Mesenteric fat pad (tissue), 1 donor: ENCODE measurements at regions not wholly inside any gene's neighbourhood (a gene's known extent, or its start where the extent isn't known, plus 50 kb on each side); places are given as distances from the start of the nearest gene placed in this dataset.

Experiments
- DNase-seq: peaks from one replicate; pipeline ENCODE4 v3.0.0-alpha.2; 2020; ENCODE audit warnings: low spot score
- donor health status: DM: yes; HTN: yes; CAD: no.

DNA sequence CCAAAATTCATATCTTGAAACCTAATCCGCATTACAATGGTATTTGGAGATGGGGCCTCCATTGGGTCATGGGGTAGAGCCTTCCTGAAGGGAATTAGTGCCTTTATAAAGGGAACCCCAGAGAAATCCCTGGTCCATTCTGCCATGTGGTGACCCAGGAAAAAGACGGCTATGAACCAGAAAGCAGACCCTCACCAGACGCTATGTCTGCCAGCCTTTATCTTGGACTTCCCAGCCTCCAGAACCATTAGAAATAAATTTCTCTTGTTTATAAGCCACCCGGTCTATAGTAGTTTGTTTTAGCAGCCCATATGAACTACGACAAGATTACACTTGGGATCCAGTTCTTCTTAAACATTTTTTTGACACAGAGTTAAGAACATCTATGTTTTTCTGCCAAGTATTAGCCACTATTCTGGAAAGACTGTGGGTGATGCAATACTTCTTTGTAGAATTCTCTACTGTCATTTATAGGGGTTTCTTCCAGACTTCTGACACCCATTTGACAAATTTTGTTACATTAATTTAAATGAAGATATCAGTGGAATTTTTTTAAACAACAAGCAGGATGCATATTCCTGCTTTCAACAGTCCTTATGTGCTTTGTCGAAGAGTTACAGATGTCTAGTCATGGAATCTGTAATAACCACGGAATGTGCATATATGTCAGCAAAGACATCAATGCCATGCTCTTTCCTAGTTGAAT, 572.4 kb downstream of the NR2F1-AS1 start:
- no peak for DNase-seq

GRCh38 chr5:93006915-93007314, 574.1 kb downstream of the NR2F1-AS1 start:
- no peak for DNase-seq

DNA sequence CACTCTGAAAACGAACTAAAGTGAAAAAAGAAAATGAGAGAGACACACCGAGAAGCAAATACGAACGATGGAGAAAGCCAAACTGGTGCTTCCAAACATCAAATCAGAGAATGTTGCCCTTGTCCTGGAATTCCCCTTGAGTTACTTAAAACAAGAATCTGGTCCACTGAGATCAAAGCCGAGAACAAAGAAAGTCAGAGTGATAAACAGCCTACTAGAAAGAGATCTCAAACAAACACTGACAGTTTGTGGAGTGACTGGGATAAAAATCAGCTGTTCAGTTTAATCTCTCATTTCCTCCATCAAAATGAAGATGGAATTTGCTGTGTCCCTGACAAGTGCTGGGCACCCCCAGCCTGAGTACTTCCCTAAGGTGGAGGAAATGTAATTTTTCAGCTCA, 582.6 kb downstream of the NR2F1-AS1 start:
- no peak for DNase-seq

DNA sequence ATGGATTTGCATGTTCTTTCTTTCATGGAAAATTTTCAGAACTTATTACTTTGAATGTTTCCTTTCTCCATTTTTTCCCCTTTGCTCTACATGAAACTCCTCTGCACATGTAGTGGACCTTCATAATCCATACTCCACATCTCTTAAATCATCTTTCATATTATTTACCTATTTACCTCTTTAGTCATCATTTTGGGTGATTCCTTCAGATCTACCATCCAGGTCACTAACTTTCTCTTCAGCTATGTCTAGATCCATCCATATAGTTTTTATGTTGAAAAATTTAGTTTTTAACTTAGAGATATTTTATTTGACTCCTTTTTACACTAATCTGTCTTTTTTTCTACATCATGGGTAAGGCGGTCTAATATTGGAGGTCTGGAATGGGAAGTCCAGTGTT, 586.6 kb downstream of the NR2F1-AS1 start:
- no peak for DNase-seq

DNA sequence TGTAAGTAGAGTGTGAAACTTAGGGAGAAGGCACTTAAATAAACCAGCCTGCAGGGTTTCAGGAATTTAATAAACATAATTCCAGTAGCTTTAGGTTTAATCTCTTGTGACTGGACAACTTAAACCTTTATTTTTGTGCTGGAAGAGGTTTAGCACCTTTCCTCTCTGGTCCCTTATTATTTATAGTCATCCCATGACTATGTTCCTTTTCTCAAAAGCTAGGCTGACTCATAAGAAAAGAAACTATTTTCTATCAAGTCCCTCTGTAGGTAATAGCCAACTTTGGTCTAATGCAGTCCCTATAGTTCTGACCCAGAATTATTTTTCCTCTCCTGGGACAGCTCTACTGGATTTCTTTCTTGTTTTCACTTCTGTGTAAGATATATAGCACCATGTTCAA, 588.9 kb downstream of the NR2F1-AS1 start:
- no peak for DNase-seq

GRCh38 chr5:92991581-92992067, 589.4 kb downstream of the NR2F1-AS1 start:
- DNase-seq = no peak

DNA sequence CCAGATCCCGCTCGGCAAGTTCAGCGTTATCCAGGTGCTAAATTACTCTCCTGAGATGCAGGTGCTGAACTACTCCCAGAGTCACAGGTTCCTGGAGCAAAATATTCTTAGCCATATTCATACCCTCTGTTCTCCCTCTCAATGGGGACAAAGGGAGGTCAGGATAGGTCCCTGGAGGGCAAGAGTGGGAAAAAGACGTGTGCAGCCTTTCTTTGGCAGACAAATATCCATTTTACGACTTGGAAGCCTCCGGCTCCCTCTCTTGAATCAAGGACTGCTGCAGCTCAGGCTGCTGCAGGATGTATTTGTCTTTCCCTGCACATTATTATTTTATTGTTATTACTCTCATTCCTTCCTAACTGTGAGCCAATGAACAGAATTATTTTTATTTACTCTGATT, 590.2 kb downstream of the NR2F1-AS1 start:
- DNase-seq = no peak

- no peak for DNase-seq
These were observed 600.0 kb downstream of the NR2F1-AS1 start for GRCh38 chr5:92981001-92981400.

DNA sequence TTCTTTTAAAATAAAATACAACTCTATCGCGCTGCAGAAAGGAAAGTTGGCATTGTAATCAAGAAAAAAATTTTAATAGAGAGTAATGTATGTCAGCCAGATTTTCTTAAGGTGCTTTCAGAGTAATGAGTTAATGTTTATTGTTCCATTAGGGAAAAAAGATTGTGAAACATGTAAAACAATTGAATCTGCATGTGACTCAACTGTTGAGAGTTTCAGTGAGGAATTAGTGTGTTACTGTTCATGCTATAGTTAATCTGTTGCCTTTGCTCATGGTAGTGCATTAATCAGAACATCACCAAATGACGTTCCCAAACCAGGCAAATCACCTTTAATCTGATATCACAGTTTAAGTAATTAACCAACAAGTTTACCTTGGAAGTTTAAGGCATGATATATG, 600.5 kb downstream of the NR2F1-AS1 start:
- DNase-seq = no peak

GRCh38 chr5:92979716-92980115, 601.3 kb downstream of the NR2F1-AS1 start:
- DNase-seq = no peak

DNA sequence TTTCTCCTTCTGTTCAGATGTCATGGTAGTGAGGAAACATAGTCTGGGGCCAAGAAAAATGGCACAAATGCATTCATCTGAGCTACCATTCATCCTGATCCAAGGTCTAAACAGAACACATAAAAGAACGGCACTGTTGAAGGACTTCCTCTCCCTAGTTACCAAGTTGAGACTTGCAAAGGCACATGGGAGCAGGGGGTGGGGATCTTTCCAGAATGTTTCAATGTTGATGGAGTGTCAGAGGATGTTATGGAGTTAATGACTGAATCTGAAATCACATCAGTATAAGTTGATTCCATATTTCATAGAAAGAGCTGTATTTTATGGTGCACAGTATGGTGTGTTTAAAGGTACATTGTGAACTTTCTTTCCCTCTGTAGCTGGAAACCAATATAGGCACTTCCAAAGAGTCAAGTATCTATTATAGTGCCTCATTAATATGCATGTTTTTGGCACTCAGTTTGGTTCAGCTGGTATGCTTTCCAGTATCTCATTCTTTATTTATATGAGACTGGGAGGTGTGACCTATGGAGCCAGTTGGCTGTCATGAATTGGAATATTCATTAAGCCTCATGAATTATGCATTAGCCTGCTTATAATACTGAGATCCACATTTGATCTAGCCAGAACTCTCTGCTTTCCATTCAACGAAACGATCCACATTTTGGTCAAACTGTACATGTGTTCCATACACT, 603.0 kb downstream of the NR2F1-AS1 start:
- DNase-seq = no peak

DNA sequence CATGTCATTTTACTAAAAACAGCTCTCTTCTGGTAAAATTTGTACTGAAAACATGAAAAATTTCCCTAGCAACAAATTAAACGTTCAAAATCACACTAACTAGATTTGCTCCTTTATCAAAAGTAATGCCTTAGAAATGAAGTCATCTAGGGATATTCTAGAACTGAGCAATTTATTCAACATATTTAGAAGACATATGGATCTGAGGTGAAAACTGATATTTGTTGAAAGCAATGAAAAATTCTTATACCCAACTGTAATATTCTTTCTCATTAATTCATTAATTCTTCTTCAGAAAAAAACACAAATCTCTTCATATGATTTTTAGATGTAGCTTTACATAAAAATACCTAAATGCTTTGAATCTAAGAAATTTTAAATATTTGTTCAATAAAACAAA, 604.9 kb downstream of the NR2F1-AS1 start:
- DNase-seq = no peak

- DNase-seq = no peak
These were observed 611.2 kb downstream of the NR2F1-AS1 start for GRCh38 chr5:92969781-92970237.

- DNase-seq = no peak
These were observed 611.7 kb downstream of the NR2F1-AS1 start for GRCh38 chr5:92969191-92969780.

DNA sequence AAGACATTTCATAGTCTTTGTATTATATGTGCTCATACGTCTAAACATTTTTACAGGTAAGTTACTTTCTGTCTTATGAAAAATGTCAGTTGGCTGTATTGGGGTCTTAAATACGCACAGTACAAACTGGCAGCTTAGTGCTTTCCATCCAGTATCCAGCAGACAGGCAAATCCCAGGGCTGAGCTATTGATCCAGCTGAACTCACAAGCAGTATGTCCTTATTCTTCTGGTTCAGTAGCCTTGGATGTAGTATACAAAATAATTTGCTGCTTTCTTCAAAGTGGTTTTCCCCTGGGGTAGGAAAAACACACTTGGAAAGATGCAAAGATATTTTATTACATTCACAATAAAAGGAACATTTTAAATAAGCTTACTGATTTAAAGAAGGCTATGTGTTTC, 617.2 kb downstream of the NR2F1-AS1 start:
- no peak for DNase-seq

DNA sequence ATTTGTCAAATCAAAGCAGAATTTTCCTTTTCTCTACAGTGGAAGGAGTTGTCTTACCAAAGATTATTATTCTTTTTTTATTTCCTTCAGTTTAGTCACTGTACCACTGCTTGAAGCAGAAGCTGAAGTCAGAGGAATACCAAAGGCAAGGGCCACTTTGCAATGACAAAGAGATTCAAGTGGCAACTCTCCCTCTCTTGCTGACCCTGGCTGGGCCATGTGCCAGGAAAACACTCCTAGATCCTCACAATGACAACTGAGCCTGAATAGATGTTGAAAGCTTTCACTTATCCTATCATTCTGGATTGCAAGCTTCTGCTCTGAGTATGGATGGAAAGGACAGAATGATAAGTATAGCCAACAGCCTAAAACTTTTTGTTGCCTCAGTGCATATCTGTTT, 618.3 kb downstream of the NR2F1-AS1 start:
- DNase-seq = no peak

- DNase-seq = no peak
These were observed 624.1 kb downstream of the NR2F1-AS1 start for GRCh38 chr5:92956886-92957285.

DNA sequence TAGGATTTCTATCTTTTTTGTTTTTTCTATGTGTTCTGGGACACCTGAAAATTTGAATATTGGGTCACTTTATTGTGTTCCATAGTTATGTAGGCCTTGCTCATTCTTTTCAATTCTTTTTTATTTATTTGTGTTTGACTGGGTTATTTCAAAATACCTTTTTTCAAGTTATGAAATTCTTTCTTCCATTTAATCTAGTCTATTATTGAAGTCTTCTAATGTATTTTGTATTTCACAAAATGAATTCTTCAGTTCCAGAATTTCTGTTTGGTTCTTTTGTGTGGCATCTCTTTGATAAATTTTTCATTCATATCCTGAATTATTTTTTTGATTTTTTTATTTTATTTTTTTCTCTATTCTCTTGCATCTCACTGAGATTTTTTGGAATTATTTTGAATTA, 628.8 kb downstream of the NR2F1-AS1 start:
- DNase-seq = no peak

GRCh38 chr5:92951746-92952145, 629.3 kb downstream of the NR2F1-AS1 start:
- DNase-seq = no peak

GRCh38 chr5:92946546-92946945, 634.5 kb downstream of the NR2F1-AS1 start:
- DNase-seq = no peak

DNA sequence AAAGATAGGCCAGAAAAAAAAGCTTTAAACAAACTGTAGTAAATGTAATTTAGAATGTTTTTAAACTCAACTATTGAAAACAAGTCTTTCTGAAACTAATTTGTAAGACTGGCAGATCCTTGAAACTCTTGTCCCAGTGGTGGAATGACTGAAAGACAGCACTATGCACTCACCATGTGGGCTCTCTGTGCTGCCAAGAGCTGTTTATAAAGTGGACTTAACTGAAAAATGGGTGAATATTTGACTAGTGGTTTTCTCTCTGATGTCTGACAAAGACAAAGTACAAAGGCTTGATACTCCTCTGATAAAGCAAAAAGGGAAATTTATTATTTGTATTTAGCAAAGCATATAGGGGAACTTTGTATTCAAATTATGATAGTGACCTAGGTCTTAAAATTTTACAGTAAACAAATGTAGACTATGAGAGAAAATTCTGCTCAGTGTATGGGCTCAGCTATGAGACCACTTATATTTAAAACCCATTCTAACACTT, 635.4 kb downstream of the NR2F1-AS1 start:
- DNase-seq = no peak

GRCh38 chr5:92944903-92945604, 636.0 kb downstream of the NR2F1-AS1 start:
- no peak for DNase-seq
